Endothelial cell of umbilical vein (primary cell): ENCODE measurements at regions not wholly inside any gene's neighbourhood (a gene's known extent, or its start where the extent isn't known, plus 50 kb on each side); places are given as distances from the start of the nearest gene placed in this dataset.

ENCODE experiments used
- BruUV-seq: library from RNA; stranded (reverse); fragments of 400-500 nt; replicated peaks from 2 replicates; lab custom pipeline; 2021; lab: Mats Ljungman, UMichigan
- CTCF ChIA-PET: fragments of 300-600, 350-600 bp; sonication (Branson Sonifier 250); formaldehyde crosslinking; loops from one replicate; lab custom pipeline; 2021; ENCODE audit warnings: antibody characterized with exemption, inconsistent platforms; lab: Charles Lee
- POLR2A ChIA-PET: fragments of 300-600, 350-600 bp; sonication (Branson Sonifier 250); formaldehyde crosslinking; loops from one replicate; lab custom pipeline; 2021; ENCODE audit warnings: antibody characterized with exemption, inconsistent platforms; lab: Charles Lee
- DNase-seq: peaks from one replicate; pipeline ENCODE4 v3.0.0-alpha.2; 2011; ENCODE audit warnings: low read depth, low spot score
- FAIRE-seq: peaks from 2 replicates; lab custom pipeline; 2011; peaks lifted over from hg19 to GRCh38; lab: Jason Lieb, UNC
- H2AFZ ChIP-seq: 2 replicates; pipeline ENCODE4 v1.6.0; 2012; ENCODE audit warnings: low read depth, low read length, control low read depth, inconsistent platforms
- H3K27ac ChIP-seq: 2 replicates; pipeline ENCODE4 v1.5.1; 2011; ENCODE audit warnings: low read depth, mild to moderate bottlenecking, control low read depth, low read length, moderate library complexity; ENCODE audit not compliant: insufficient read depth
- H3K27me3 ChIP-seq, 2 experiments: 2 replicates each; pipeline versions ENCODE4 v1.6.0 to v1.6.1; 2011; ENCODE audit warnings: low read length in 2 of 2, mixed read lengths in 1 of 2; ENCODE audit not compliant: control insufficient read depth in 2 of 2, insufficient read depth in 2 of 2
- H3K36me3 ChIP-seq, 2 experiments: 2 replicates in 1 of 2; 3 replicates in 1 of 2; pipeline ENCODE4 v1.5.1; 2011; ENCODE audit warnings: low read length in 2 of 2, mild to moderate bottlenecking in 1 of 2, moderate library complexity in 1 of 2; ENCODE audit not compliant: control insufficient read depth in 2 of 2, insufficient read depth in 2 of 2; ENCODE audit errors: extremely low read depth in 1 of 2
- H3K4me1 ChIP-seq: 3 replicates; pipeline ENCODE4 v1.5.1; 2011; ENCODE audit warnings: mild to moderate bottlenecking, low read length; ENCODE audit not compliant: control insufficient read depth, insufficient read depth; ENCODE audit errors: extremely low read depth
- H3K4me2 ChIP-seq: 2 replicates; pipeline ENCODE4 v1.6.1; 2011; ENCODE audit warnings: low read length, control low read depth, mixed read lengths; ENCODE audit not compliant: insufficient read depth
- H3K4me3 ChIP-seq, 3 experiments: fragments of 200-600 bp in 1 of 3; sonication (generic), shearing (Covaris generic) in 1 of 3; replicated peaks in 1 of 3; 2 replicates each; pipeline ENCODE4 v1.5.1; 2011 to 2016; ENCODE audit warnings: control low read depth in 3 of 3, low read length in 3 of 3, mild to moderate bottlenecking in 2 of 3, inconsistent platforms in 1 of 3, low read depth in 1 of 3, moderate library complexity in 1 of 3; ENCODE audit not compliant: insufficient read depth in 1 of 3
- H3K79me2 ChIP-seq: 2 replicates; pipeline ENCODE4 v1.6.0; 2012; ENCODE audit warnings: low read length, inconsistent platforms; ENCODE audit not compliant: control insufficient read depth, insufficient read depth
- H3K9ac ChIP-seq: replicated peaks from 2 replicates; pipeline ENCODE3; 2011; ENCODE audit warnings: low read length, control low read depth; ENCODE audit not compliant: insufficient read depth; ENCODE audit errors: extremely low read depth
- H3K9me1 ChIP-seq: replicated peaks from 3 replicates; pipeline ENCODE4 v1.6.0; 2011; ENCODE audit warnings: mild to moderate bottlenecking, low read length; ENCODE audit not compliant: control insufficient read depth, insufficient read depth; ENCODE audit errors: extremely low read depth
- H3K9me3 ChIP-seq: replicated peaks from 2 replicates; pipeline ENCODE4 v1.5.1; 2012; ENCODE audit warnings: low read length, inconsistent platforms; ENCODE audit not compliant: control insufficient read depth, insufficient read depth
- H4K20me1 ChIP-seq: replicated peaks from 2 replicates; pipeline ENCODE3; 2011; ENCODE audit warnings: mild to moderate bottlenecking, low read length; ENCODE audit not compliant: control insufficient read depth, insufficient read depth; ENCODE audit errors: extremely low read depth
- CTCF ChIP-seq, 2 donors: IDR thresholded peaks; 1 replicate in 1 of 2; 2 replicates in 1 of 2; pipeline ENCODE4 v1.5.1; 2011; ENCODE audit warnings: low read length in 2 of 2, mild to moderate bottlenecking in 2 of 2, moderate library complexity in 2 of 2, control low read depth in 1 of 2, inconsistent platforms in 1 of 2, low read depth in 1 of 2; ENCODE audit not compliant: insufficient read depth in 1 of 2; ENCODE audit errors: extremely low read depth in 1 of 2
- EZH2 ChIP-seq: IDR thresholded peaks from 2 replicates; pipeline ENCODE4 v1.6.1; 2012; ENCODE audit warnings: borderline replicate concordance, low read depth, mild to moderate bottlenecking, moderate library complexity, low read length, inconsistent platforms; ENCODE audit not compliant: severe bottlenecking
- FOS ChIP-seq: IDR thresholded peaks from 2 replicates; pipeline ENCODE4 v1.6.1; 2011; ENCODE audit warnings: mild to moderate bottlenecking, low read length, moderate library complexity, borderline replicate concordance; ENCODE audit not compliant: insufficient read depth
- GATA2 ChIP-seq: IDR thresholded peaks from 2 replicates; pipeline ENCODE4 v1.7.0; 2011; ENCODE audit warnings: low read depth, mild to moderate bottlenecking, moderate library complexity, mixed read lengths, low read length; ENCODE audit not compliant: insufficient read length, insufficient read depth
- JUN ChIP-seq: IDR thresholded peaks from 2 replicates; pipeline ENCODE4 v1.6.1; 2011; ENCODE audit warnings: borderline replicate concordance, low read depth; ENCODE audit not compliant: insufficient read length, insufficient read depth
- MYC ChIP-seq: IDR thresholded peaks from one replicate; pipeline ENCODE4 v1.6.1; 2011; ENCODE audit warnings: mild to moderate bottlenecking, low read depth, low read length
- POLR2A ChIP-seq: IDR thresholded peaks from 2 replicates; pipeline ENCODE4 v1.6.1; 2012; ENCODE audit warnings: low read depth, mild to moderate bottlenecking, control low read depth, low read length
- POLR2AphosphoS5 ChIP-seq: IDR thresholded peaks from 2 replicates; pipeline ENCODE4 v1.6.1; 2012; ENCODE audit warnings: low read depth, mild to moderate bottlenecking, control low read depth, low read length, moderate library complexity; ENCODE audit not compliant: insufficient read depth
- dilution Hi-C: fragments of 300-500 bp; cut with MboI; formaldehyde crosslinking; loops from one replicate; pipeline ENCODE4 v1.15.0; 2019; ENCODE audit warnings: low sequenced_read_pairs; ENCODE audit not compliant: extremely low pct_ligation_motif_present
- intact Hi-C: fragments of 100-400 bp; cut with micrococcal nuclease; formaldehyde crosslinking; loops from one replicate; pipeline ENCODE4 v1.10.0; 2022
- TF ChIP-seq, protein P1 (sequence below): IDR thresholded peaks from 2 replicates; pipeline ENCODE4 v1.6.1; 2011; ENCODE audit not compliant: insufficient read depth, insufficient read length

DNA sequence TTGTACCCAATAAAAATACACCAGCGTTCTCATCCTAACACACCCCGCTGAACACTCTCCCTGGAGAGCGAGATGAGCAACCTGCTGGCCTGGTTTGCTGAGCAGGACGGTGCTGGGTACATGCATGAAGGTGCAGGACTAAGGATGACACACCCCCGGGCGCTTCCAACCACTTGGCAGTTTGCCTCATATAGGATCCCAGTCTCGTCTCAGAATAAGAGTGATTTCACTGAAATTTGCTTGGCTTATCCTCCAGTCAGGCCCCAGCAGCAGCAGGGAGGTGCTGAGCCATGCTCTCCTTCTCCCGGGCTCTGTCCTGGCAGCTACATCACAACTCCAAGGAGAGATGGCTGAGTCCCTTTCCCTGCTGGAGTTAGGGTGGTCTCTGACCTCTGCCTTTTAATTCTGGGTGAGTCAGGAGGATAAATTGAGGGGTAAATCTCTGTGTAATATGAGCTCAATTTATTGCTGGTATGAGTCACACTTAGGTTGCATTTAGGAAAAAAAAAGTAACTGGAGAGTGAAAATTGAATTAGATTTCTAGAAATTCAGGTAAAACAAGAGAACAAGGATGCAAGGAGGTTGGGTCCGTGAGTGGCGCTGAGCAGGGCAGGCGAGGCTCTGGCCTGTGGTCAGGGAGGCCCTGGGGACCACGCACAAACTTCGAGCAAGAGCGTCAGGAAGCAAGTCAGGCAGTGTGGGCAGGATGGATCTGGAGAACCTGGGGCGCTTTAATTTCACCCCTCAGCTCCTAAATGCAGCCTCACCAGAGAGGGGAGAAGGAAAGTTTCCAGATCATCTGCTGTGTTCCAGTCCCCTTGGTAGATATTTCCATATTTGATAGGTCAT lies 974.0 kb downstream of the TBC1D22A start:
- BruUV-seq: no TSS peak
- no peaks in the 10 kb centered on the region for H3K27me3 ChIP-seq
- POLR2A ChIA-PET: no interaction called here

More for the DNA sequence above, 974.0 kb downstream of the TBC1D22A start:
- dilution Hi-C loops: no loop called here
- Histone ChIP-seq H3K4me1 (no peaks in the 10 kb centered on the region), H3K27ac (no peak overlapping the region), H3K4me2 (no peak overlapping the region), H3K79me2 (no peaks in the 10 kb centered on the region), H4K20me1 (no peaks in the 10 kb centered on the region), H3K4me3 (no peak overlapping the region), H2AFZ (no peak overlapping the region), H3K36me3 (no peaks in the 10 kb centered on the region), H3K9me3 (peaks cover 14% of the 10 kb centered on the region), H3K9me1 (no peaks in the 10 kb centered on the region), H3K9ac (no peak overlapping the region)
- no peak for TF ChIP-seq JUN
- no peak for TF ChIP-seq CTCF (IDR thresholded peaks at IDR 0.05; ENCODE audit: extremely low read depth in 1 of 2, insufficient read depth in 1 of 2, low read depth in 1 of 2, low read length in 2 of 2)
- no peak for TF ChIP-seq POLR2AphosphoS5
- no peak for TF ChIP-seq EZH2
- no peak for TF ChIP-seq POLR2A
- no peak for TF ChIP-seq GATA2
- TF ChIP-seq, protein P1, sequence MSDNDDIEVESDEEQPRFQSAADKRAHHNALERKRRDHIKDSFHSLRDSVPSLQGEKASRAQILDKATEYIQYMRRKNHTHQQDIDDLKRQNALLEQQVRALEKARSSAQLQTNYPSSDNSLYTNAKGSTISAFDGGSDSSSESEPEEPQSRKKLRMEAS: no peak
- TF ChIP-seq FOS: no peak
- TF ChIP-seq MYC: no peak
- intact Hi-C loops: no loop called here
- FAIRE-seq (no peak), DNase-seq (no peak)
- CTCF ChIA-PET: no interaction called here
